ENCODE measurements at regions not wholly inside any gene's neighbourhood (a gene's known extent, or its start where the extent isn't known, plus 50 kb on each side); places are given as distances from the start of the nearest gene placed in this dataset.
A peak's percentile ranks its signal among the peaks of the same experiment; 100 is the strongest.
"Not testable (repeated sequence)": the region's sequence is repeated elsewhere in the genome, so short reads cannot be mapped to it uniquely, and the experiment has no call there.

- DNase-seq: peak; percentile 46
Measured at GRCh38 chr3:139202226-139202958, 141.4 kb upstream of the MRPS22 start.

DNA sequence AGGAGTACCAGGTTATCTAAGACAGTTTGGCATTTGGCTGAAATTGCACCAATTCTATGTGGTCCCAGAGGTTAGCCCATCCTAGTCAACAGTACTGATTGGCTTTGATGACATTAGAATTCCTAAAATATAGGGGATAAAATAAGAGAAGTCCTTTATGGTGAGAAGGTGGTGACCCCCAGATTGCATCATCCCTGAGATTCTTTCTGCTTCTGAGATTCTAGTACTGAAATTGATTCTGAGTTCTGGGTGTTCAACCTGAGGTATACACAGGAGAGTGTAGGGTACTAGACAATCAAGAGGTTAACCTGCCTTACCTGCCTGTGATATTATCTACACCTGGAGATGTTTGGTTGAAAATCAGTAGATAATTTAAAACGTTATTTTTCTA lies 140.9 kb upstream of the MRPS22 start:
- no peak for DNase-seq

DNA sequence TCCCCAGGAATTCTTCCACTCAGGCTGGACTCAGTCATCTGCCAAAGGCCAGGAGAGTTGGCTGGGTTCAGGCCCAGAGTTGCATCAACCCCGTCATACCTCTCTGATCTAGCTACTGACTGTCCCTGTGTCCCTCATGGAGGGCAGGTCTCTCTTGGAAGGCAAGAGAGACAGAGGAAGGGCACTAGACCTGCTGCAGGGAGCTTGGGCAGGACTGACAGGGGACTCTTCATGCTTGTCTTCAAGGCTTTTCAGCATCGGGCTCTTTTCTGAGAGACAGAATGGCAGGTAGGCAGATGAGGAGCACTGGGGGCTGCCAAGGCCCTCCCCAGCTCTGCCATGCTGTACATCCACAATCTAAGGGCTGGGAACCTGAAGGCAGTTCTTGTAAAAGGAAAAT lies 140.1 kb upstream of the MRPS22 start:
- DNase-seq: no peak

- no peak for DNase-seq
Measured at GRCh38 chr3:139204728-139205127, 139.1 kb upstream of the MRPS22 start.

- DNase-seq: no peak
Measured at GRCh38 chr3:139213936-139214335, 129.9 kb upstream of the MRPS22 start.

DNA sequence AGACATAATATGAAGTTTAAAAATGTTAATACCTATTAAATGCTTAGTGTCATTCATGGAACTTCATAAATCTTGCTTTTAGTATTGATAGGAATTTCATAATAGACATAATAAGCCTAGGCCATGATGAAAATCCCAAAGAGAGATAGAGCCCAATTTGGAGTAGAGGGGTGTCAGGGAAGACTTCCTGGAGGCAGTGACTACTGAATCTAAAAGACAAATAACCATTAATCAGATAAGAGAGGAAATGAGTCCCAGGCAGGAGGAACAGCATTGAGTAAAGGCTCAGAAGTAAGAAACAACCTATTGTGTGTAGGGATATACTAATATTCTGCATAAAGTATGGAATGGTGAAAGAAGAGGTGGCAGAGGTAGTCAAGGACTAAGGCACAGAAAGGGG lies 126.9 kb upstream of the MRPS22 start:
- no peak for DNase-seq

DNA sequence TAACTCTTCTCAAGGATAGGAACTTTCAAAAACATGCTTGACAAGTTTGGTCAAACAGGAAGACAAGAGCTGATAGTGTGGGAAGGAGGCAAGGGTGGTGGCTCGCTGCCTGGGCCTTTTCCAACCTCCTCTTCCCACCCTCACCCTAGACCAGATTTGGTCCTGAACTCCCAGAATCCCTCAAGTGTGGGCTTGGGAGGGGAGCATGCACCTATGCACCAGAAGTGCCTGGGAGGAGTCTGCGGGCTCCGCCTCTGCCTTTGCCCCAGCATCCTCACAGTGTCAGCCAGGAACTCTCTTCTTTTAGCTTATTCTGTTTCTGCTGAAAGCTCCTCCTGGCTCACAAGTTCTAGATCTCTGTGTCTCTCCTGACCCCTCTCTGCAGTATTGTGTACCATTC lies 126.2 kb upstream of the MRPS22 start:
- DNase-seq: no peak

DNA sequence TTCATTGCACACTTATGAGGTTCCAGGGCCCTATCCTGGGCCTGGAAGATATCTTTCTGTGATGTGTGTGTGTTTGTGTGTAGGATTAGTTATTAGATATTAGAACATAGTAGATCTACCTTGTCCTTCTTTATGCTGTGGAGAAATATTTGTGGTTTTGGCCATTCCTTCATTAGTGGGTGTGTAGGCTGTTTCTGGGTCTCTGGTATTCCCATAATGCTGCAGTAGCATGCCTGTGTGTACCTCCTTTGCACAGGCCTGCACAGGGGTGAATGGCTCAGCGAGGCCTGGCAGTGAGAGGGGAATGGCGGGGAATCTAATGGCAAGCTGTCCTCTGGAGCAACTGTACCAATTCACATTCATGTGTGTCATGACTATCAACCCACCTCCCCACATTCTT lies 125.8 kb upstream of the MRPS22 start:
- no peak for DNase-seq

GRCh38 chr3:139219463-139219862 lies 124.4 kb upstream of the MRPS22 start:
- DNase-seq: no peak

- peak; percentile 26 for DNase-seq
Measured at GRCh38 chr3:139222100-139222657, 121.6 kb upstream of the MRPS22 start.

DNA sequence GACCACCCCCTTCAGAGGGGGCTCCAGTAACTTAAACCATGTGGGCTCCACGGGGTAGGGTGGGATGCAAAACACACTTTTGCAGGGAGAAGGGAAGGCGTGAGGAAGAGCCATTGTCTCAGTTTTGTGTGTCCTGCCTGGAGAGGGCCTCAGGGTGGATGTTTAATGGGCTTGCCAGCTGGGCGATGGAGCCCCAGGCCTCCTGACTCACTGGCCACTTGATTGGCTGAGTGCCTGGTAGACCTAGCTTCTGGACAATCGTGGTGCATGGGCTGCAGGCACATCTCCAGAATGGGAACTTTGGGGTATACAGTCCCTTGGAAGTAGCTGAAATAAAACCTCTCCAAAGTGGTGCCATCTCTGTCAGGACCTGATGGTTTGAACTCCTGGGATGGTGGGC lies 118.3 kb upstream of the MRPS22 start:
- DNase-seq: no peak

DNA sequence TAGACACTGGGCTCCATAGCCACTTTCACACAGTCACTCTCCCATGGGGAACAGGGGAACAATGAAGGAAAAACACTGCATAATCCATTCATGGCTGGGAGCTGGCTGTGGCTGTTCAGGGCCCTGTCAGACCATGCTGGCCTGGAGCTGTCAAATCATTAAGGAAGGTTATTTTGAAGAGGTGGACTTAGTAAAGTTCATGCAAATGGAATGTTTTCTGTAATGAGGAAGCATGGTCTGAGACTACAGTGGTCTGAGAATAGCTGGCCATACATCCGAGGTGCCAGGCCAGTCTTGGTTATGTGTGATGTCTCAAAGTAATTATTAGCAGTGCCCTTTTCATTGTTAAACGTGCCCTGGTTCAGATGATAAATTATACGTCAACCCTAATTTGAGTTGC lies 117.1 kb upstream of the MRPS22 start:
- no peak for DNase-seq

DNA sequence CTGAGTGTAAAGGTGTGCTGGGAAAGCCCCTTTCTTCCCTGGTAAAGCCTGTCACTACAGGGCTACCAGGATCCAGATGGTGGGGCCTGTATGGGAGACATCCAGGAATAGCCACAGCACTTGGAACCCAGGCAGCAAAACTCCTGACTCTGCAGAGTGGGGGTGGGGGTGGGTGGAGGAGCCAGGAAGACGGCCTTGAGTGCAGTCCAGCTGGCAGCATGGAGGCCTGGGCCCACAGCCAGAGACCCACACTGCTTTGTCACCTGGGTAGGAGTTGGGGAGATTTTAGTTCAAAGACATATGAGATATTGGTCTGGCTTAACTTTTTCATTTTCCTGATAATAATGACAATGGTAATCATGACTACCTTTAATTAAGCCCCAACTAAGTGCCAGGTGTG lies 116.7 kb upstream of the MRPS22 start:
- no peak for DNase-seq

- DNase-seq: no peak
Measured at GRCh38 chr3:139227827-139228226, 116.0 kb upstream of the MRPS22 start.

DNA sequence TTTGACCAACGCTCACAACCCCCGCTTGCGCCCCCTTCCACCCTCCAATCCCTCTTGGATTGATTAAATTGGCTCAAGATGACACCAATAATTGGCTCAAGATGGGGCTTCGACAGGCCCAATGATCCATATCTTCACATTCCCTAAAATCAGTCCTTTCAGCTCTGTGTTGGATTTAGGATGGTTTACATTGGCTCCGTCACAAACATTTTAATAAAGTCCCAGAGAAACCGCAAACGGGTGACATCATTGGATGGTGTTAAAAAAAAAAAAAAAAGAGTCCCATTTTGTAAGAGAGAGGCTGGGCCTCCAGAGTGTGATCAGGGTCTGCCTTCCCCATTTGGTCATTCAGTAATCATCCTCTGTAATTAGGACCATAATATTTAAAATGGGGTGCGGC lies 113.4 kb upstream of the MRPS22 start:
- no peak for DNase-seq

GRCh38 chr3:139231555-139232281 lies 112.1 kb upstream of the MRPS22 start:
- DNase-seq: no peak

GRCh38 chr3:139232341-139232740 lies 111.5 kb upstream of the MRPS22 start:
- DNase-seq: not testable (repeated sequence)

GRCh38 chr3:139234491-139234890 lies 109.3 kb upstream of the MRPS22 start:
- DNase-seq: no peak

- DNase-seq: no peak
Measured at GRCh38 chr3:139235192-139235591, 108.6 kb upstream of the MRPS22 start.

- DNase-seq: no peak
Measured at GRCh38 chr3:139236336-139236735, 107.5 kb upstream of the MRPS22 start.

DNA sequence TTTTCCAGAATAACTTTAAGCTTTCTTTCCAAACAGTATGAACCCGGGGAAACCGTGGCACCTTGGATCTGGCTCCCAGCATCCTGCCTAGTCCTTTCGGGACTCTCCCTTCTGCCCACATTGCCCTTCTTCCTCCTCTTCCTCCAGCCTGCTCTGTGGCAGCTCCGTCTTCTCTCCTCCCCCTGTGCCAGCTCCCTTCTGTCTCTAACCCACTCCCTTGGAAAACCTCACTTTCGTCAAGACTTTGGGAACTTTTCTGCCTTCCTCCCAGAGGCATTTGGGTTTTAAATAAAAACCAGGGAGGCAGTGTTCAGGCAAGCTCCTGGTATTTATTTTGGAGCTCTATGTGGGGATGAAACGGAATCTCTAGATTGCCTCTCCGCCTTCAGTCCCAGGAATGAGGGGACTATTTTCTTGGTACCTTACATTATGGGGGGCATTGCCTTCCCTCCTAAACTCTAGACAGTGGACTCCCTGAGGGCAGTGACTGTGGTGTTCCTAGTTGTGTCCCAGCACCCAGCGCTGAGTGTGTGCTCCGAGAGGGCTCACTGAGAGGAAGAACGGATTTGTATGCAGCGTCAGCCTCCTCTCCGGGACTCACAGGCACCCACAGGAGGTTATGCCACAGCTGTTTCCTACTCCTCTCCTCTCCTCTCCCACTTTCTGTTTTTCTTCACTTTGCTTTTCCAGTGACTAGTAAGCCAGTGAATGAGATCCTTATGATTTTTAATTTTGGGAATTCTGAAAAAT lies 105.4 kb upstream of the MRPS22 start:
- no peak for DNase-seq

GRCh38 chr3:139239550-139239949 lies 104.3 kb upstream of the MRPS22 start:
- DNase-seq: no peak

- no peak for DNase-seq
Measured at GRCh38 chr3:139241783-139242182, 102.0 kb upstream of the MRPS22 start.

DNA sequence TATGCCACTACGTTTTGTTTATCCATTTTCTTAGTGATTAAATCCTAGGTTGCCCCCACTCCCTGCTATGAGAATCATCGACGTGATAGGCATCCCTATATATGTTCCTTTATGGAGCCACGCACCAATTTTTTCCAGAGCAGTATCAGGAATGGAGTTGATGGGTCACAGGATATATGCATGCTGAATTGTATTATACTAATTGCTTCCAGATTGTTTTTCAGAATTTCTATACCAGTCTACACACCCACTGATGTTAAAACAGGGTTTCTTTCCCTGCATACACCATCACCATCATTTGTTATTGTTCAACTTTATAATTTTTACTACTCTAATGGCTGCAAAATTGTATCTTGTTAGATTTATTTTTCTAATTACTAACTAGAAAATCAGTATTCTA lies 100.1 kb upstream of the MRPS22 start:
- no peak for DNase-seq

Data from NCI-H1694 treated with DMSO at 0.1 percent for 48 hours (cell line).